Stimulated activated CD4-positive, alpha-beta T cell treated with anti-CD3 and anti-CD28 coated beads, Interleukin-2, amount 100 ng/mL, for 4 hours (primary cell): ENCODE measurements at regions not wholly inside any gene's neighbourhood (a gene's known extent, or its start where the extent isn't known, plus 50 kb on each side); places are given as distances from the start of the nearest gene placed in this dataset.
"Not testable (repeated sequence)": the region's sequence is repeated elsewhere in the genome, so short reads cannot be mapped to it uniquely, and the experiment has no call there.

Experiments
- DNase-seq: peaks from one replicate; pipeline ENCODE4 v3.0.0-alpha.2; 2020; ENCODE audit warnings: low read depth

GRCh38 chr4:26241179-26241578, 79.6 kb upstream of the RBPJ start:
- no peak for DNase-seq

- DNase-seq: no peak
These were observed 78.4 kb upstream of the RBPJ start for GRCh38 chr4:26242451-26242850.

DNA sequence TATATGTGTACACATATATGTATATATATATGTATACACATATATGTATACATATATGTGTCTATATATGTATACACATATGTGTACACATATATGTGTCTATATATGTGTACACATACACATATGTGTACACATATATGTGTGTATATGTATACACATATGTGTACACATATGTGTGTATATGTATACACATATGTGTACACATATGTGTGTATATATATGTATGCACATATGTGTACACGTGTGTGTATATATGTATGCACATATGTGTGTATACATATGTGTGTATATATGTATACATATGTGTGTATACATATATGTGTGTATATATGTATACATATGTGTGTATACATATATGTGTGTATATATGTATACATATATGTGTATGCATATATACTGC, 76.7 kb upstream of the RBPJ start:
- not testable (repeated sequence) for DNase-seq

DNA sequence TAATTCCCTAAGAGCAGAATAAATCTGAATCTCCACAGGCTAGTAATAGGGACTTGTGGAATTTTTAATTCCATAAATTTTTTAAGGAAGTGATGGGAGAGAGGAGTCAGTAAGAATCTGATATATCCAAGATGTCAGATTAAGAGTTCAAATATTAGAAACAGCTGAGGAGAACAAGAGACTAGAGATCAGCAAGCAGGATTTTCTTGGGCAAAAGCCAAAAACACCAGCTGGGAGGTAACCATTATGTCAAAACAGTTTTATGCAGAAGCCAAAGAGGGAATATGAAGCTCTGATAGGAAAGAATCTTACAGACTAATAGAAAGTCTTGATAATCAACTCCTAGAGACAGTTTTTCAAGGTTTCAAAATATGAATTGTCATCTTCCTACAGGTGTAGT, 72.2 kb upstream of the RBPJ start:
- DNase-seq: no peak

DNA sequence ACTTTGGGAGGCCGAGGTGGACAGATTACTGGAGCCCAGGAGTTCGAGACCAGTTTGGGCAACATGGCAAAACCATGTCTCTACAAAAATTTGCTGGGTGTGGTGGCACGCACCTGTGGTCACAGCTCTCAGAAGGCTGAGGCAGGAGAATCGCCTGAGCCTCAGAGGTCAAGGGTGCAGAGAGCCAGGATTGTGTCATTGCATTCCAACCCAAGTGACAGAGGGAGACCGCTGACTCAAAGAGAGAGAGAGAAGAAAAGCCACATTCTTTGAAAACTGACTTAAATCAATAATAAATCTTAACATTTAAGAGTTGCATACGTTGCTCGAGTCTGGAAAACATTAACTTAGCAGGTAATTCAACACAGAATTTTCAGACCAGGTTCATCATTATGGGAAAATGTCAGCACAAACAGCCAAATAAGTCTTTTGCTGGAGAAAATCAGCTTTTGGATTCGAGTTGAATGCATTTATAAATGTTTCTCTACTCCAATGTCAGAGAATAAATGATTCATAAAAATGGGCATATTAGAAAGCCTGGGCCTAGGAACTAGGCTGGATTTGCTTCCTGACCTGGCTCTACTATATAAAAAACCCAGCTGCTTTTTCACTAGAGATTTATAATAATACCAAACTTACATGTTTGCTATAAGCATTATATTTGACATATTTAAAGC, 68.3 kb upstream of the RBPJ start:
- no peak for DNase-seq

DNA sequence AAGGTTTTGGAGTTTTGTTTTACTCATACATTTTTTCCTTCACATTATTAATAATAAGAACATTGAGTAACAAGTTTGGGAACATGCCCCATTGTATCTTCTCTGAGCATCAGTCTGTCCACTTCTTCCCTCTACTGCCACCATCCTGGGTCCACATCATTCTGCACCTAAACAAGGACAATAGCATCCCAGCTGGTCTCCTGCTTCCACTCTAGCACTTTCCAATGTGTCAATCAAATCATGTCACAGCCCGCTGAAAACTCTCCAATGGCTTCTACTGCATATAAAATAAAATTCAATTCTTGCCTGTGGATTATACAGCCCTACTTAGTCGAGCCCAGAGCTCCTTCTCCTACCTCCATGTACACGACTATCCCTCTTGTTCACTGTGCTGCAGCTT, 66.8 kb upstream of the RBPJ start:
- DNase-seq: no peak

DNA sequence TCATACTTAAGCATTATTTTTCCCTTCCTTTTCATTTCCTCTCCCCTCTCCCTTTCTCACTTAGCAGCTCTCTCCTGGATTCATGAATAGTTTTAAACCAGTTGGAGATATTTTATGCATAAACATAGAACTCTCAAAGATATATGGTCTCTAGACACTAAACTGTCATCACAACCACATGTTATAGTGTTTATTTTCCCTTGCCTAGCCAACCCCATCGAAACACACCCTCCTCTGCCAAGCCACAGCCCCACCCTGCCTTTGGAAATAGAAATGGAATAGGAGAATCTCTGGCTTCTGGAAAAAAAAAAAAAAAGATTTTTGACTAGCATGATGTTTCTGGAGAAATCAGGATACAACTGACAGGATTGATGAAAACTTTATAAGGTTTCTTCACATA, 64.8 kb upstream of the RBPJ start:
- no peak for DNase-seq

DNA sequence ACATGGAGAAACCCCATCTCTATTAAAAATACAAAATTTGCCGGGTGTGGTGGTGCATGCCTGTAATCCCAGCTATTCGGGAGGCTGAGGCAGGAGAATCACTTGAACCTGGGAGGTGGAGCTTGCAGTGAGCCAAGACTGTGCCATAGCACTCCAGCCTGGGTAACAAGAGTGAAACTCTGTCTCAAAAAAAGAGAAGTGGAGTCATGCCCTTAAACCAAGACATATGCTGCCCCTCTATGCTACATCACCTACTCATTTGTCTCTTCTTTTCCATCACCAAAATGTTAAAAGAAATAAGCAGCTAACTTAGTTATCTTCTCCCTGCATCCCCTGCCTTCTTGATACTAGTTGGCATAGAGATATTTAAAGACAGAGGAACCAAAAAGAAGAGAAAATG, 63.4 kb upstream of the RBPJ start:
- DNase-seq: not testable (repeated sequence)

- DNase-seq: no peak
These were observed 63.0 kb upstream of the RBPJ start for GRCh38 chr4:26257850-26258249.

- no peak for DNase-seq
These were observed 60.2 kb upstream of the RBPJ start for GRCh38 chr4:26260571-26260970.

DNA sequence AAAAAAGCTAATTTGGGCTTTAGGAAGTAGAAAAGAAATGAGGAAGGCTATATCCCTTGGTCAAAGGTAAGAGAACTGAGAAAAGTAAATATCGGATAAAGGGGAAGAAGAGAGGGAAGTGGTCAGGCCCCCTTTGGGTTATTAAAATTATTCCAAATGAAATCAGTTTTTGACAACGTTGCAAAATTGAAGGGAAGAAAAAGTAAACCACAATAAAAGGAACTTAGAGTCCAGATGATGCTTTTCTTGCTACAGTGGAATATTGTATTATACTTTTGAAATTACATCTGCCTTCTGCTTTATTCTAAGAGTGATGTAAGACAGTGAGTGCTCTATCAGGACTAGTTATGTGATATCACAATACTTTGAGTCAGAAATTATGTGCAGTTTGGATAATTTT, 59.4 kb upstream of the RBPJ start:
- DNase-seq: no peak

DNA sequence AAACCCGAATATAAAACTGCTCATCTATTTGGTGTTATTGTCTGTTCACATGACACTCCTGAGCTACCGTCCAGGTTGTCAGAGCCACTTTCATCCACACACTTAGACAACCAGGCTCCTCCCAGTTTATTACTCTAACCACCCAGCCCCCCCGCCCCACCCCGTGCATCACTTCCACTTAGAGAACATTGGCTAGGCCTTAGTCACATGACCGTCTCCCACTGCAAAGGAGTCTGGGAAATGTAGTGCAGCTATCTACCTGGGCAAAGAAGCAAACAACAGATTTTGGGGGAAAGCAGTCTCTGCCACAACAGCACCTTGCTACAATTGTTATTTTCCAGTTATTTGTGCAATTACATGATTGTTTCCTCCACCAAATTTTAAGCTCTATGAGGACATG, 57.6 kb upstream of the RBPJ start:
- no peak for DNase-seq

DNA sequence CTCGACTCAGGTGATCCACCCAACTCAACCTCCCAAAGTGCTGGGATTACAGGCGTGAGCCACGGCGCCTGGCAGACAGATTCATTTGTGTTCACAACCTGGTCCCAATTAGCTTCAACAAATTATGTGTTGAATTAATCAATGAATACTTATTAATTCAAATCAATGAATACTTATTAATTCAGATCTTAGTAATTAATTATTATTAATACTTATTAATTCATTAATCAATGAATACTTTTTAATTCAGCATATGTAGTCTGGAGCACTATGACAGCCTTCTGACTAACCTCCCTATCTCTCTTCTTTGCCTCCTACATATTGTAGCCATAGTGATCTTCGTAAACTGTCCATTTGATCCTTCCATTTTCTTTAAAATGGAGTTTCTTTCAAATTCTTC, 56.7 kb upstream of the RBPJ start:
- DNase-seq: no peak

DNA sequence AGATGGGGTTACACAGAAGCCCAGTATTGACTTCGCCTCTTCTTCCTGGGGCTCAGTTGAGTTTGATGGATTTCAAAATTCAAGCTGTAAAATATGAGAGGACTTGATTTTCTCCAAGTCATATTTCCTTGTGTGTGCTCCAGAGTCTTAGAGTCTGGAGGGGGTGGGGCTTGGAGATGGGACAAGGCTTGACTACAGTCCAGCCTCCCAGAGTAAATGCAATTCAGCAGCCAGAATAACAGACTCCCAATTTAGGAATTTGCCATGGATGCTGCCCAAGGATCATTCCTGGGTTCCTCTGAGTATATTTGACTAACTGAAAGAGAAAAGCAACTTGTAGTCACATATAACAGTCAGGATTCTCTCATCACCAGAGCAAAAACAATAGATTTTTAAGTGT, 53.7 kb upstream of the RBPJ start:
- DNase-seq: no peak

DNA sequence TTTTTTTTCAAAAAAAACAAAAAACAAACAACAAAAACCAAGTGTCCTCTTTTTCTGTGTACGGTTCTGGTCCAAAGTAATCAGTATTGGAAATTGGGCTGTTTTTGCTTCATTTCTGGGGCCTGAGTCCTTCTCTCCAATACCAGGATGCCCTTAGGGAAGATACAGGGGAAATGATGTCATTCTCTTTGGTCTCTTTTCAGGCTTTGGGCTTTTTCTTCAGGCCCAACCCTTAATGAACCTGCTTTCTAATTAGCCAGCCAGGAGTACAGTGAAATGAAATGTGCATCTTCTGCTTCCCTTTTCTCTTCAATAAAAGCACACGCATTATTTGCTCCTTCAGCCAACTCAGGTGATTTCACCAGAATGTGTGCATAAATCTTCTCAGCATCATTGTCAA, 52.6 kb upstream of the RBPJ start:
- no peak for DNase-seq

DNA sequence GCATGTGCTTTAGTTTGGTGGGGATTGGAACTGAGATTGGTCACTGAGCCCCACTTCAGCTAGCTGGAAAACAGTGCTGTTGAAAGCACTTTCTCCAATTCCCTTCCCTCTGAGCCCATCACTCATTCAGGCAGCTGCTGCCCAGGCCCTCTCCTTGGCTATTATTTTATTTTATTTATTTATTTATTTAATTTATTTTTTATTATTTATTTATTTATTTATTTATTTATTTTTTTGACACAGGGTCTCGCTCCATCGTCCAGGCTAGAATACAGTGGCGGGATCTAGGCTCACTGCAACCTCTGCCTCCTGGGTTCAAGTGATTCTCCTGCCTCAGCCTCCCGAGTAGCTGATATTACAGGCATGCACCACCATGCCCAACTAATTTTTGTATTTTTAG, 51.8 kb upstream of the RBPJ start:
- DNase-seq: no peak
